GM12873 (cell line): ENCODE measurements at regions not wholly inside any gene's neighbourhood (a gene's known extent, or its start where the extent isn't known, plus 50 kb on each side); places are given as distances from the start of the nearest gene placed in this dataset.

Experiments
- CTCF ChIP-seq: IDR thresholded peaks from 2 replicates; pipeline ENCODE4 v1.5.1; 2012; ENCODE audit warnings: low read depth, mild to moderate bottlenecking, moderate library complexity, low read length, control low read depth; ENCODE audit not compliant: insufficient read depth; ENCODE audit errors: missing control alignments

GRCh38 chr20:23273776-23274175 lies 76.8 kb upstream of the NXT1 start:
- TF ChIP-seq CTCF, result no peak

- TF ChIP-seq CTCF, result no peak
Measured at GRCh38 chr20:23272176-23273029, 78.2 kb upstream of the NXT1 start.

- no peak for TF ChIP-seq CTCF
Measured at GRCh38 chr20:23270382-23270911, 80.1 kb upstream of the NXT1 start.

GRCh38 chr20:23269954-23270353 lies 80.6 kb upstream of the NXT1 start:
- no peak for TF ChIP-seq CTCF

- no peak for TF ChIP-seq CTCF
Measured at GRCh38 chr20:23268792-23269354, 81.7 kb upstream of the NXT1 start.

GRCh38 chr20:23267909-23268308 lies 82.7 kb upstream of the NXT1 start:
- TF ChIP-seq CTCF, result no peak

- TF ChIP-seq CTCF, result no peak
Measured at GRCh38 chr20:23266530-23267398, 83.8 kb upstream of the NXT1 start.
